SU-DHL-6 (cell line): ENCODE measurements at regions not wholly inside any gene's neighbourhood (a gene's known extent, or its start where the extent isn't known, plus 50 kb on each side); places are given as distances from the start of the nearest gene placed in this dataset.

Experiments
- CTCF ChIP-seq: fragments of 200-600 bp; sonication (generic); IDR thresholded peaks from one replicate; pipeline ENCODE4 v1.5.1; 2017; ENCODE audit warnings: antibody characterized with exemption, mild to moderate bottlenecking, low read length, moderate library complexity; ENCODE audit not compliant: insufficient read depth, poor library complexity, severe bottlenecking
- EZH2phosphoT487 ChIP-seq: fragments of 200-600 bp; sonication (generic), shearing (Covaris generic); conservative IDR thresholded peaks from 2 replicates; pipeline ENCODE4 v1.6.1; 2018; ENCODE audit warnings: mild to moderate bottlenecking, antibody characterized with exemption, low read length, moderate library complexity, mixed read lengths

GRCh38 chr11:43557553-43558110, 122.9 kb upstream of the HSD17B12 start:
- TF ChIP-seq CTCF (no peak), EZH2phosphoT487 (no peak)
